ENCODE measurements at regions not wholly inside any gene's neighbourhood (a gene's known extent, or its start where the extent isn't known, plus 50 kb on each side); places are given as distances from the start of the nearest gene placed in this dataset.

DNA sequence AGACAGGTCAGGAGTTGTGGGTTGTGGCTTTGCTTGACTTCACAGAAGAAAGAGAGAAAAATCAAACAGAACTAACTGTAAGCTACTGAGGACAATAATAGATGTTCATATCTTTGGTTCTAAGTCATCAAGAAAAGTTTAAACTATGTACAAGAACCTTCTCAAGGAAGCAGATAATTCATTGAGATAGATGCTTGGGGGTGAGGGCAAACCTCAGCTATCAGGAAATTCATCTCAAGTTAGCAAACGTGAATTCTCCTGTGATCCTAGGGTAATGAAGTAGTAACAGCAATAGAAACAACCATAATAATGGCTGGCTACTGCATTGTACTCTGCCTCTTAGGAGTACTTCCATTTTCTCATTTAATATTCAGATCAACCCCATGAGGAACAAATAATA is 506.2 kb downstream of the PLPP3 start:
- DNase-seq (ENCODE audit: low spot score) = no peak

DNA sequence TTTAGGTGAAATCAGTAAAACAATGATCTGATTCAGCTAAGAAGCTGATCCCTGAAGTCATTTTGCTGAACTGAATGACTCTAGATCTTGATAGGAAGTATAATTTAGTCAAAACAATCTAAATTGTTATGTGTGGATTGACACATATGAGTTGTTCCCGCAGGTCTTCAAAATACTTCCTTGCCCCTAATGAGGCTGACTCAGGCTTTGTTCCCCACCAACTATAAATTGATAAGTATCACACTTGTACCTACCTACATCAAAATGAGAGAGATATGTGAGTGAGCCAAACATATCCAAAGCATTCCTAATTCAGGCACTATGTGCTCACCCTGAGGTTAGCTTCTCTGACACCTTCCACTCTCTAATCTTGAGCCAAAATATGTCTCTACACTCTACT is 507.1 kb downstream of the PLPP3 start:
- no peak for DNase-seq (ENCODE audit: low spot score)

DNA sequence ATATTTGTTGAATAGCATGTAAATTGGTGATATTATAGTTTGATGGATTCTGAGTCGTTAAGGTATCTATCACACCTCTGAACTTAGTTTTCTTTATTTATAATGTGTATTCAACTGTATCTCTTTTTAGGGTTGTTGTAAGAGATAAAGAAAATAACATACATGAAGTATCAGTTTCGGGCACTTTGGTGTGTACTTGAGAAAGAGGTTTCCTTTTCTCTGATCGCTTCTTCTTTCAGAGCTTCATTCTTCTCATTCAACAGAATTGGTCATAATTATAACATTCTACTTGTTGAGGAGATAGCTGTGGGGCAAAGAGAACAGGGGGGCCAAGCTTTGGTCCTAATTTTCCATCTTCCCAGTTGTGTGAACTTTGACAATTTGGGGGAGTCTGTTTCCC is 508.0 kb downstream of the PLPP3 start:
- no peak for DNase-seq (ENCODE audit: low spot score)

DNA sequence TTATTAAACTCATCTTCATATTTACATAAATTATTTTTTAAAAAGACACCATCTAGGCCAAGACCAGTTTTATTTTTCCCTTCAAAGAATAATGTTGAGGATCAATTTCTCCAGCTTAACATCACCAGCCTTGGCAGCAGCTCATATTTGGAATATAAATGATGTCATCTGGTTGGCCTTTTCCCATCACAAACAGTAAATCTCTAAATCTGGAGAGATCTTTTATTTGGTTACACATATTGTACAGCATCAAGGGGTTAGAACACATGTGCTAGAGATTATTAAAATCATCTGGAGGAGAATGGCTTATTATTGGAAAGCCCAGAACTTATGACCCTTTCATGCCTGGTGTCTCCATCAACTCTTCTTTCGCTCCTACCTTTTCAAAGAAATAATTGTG is 508.8 kb downstream of the PLPP3 start:
- DNase-seq (ENCODE audit: low spot score) = no peak

DNA sequence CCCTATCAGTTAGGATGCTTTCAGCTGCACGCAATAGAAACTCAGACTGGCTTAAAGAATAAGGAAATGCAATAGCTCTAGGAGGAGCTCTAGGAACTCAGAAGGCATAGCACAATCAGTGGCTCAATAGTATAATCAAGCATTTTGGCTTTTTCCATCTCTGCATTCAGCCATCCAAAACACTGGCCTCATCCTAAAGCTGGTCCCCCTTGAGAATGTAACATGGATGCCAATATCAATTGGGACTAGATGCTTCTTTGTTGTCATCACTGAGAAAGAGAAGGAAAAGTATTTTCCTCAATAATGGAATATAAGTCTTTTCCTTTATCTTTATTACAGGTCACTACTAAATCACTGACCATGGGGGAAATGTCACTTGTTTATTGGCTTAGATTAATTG is 509.5 kb downstream of the PLPP3 start:
- no peak for DNase-seq (ENCODE audit: low spot score)

DNA sequence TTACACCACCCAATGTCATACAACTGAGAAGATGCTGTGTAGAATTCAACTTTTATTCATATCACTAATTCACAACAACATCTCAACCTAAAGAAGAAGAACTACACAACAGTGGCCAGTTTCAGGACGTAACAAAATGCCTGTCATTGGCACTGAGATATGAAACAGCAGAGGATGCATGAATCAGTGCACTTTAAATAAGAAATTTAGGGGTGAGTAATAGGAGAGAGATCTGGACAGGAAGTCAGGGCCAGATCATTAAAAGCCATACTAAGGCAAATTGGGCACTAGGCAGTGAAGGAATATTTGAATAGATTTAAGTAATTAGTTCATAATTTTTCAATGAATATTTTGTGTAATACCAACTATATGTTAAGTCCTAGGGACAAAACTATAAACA is 510.5 kb downstream of the PLPP3 start:
- no peak for DNase-seq (ENCODE audit: low spot score)

DNA sequence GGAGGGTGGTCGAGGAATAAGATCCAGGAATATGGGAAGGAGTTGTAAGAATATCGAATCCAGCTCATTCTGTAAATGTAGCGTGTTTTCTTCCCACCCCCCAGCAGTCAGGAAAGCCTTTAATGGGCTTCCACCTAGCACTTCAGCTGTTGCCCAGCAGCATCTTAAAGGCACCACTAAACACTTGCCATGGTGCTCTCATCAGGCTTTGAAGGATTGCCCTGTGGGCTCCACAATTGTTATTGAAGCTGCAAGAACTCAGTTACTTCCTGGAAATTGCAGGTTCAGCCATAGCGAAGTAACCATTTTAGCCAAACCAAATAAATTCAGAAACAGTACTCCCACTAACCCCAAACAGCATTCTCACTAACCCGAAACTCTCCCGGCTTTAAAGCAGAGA is 511.2 kb downstream of the PLPP3 start:
- no peak for DNase-seq (ENCODE audit: low spot score)

DNA sequence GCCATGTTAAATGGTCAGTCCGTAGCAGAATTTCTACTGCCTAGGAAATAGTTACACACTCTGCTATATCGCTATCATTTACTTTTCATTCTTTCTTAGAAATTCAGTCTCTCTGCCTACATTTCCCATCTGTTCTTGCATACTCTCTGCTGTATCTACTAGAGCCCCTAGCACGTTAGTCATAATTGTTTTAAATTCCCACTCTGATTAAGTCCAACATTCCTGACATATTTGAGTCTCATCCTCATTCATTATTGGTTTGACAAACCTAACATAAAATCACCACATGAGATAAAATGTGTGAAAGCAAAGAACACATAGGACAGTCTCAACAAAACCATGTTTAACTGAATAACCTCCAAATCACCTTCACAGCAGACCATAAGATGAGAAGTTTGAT is 513.6 kb downstream of the PLPP3 start:
- DNase-seq (ENCODE audit: low spot score) = no peak

DNA sequence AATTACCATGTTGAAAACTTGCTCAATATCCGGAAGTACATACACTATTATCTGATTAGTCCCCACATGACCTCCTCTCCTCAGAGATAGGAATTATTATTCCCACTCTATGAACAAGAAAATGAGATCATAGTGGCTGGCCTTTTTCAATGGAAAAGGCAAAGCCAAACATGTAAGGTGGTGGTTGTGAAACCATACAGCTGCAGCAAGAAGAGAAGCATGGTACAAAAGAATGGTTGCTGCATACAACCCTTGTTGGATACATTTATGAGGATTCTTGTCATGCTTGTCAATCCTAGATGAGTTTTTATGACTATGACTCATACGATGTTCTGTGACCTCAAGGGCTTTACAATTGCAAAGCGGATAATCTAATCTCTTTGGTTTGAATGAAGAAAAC is 514.7 kb downstream of the PLPP3 start:
- DNase-seq (ENCODE audit: low spot score) = no peak

DNA sequence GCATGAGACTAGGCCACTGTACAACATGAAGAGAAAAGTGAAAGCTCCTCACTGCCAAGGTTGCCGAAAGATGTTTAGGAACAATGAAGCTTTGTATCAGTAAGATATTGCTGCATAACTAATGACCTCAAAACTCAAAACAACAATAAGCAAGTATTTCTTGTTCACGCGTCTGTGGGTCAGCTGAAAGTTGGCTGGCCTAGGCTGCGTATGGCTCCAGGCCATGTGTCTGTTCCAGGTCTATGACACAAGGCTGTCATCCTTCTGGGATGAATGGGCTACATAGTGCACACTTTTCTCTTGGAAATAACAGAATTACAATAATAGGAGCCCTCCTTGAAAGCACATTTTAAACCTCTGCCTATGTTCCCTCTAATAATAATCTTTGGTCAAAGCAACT is 515.9 kb downstream of the PLPP3 start:
- DNase-seq (ENCODE audit: low spot score) = no peak

DNA sequence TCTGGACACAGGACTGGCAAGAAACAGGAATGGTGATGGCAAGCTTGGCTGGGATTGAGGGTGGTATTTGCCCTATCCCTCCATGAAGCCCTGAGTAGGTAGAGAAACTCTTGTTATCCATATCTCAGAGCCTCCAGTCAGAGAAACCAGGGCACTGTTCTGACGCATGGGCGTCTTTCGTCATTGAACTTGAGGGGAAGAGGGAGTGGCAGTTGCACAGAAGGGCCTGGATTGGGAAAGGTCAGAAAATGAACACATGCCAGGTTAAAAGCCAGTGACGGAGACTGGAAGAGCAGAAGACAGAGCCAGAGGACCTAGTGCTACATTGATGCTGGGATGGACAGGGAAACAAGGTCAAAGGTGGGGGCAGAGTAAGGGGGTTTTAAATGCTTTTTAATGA is 516.7 kb downstream of the PLPP3 start:
- no peak for DNase-seq (ENCODE audit: low spot score)

DNA sequence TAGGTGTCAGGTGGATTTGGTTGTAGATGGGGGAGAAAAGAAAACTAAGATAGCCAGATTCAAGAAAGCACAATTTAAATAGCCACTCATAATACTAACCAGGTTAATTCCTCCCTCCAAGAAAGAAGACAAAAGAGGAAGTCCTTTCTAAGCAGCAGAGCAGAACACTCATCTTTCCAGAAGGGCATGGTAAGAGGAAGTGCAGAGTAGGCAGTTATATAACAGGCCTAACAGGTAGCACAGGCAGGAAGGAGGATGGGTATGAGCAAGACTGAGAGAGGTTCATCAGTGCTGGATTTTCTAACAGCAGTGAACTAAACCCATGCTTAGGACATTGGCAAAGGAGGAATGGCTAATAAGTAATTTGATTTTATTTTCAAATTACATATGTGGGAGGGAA is 517.5 kb downstream of the PLPP3 start:
- DNase-seq (ENCODE audit: low spot score) = no peak

DNA sequence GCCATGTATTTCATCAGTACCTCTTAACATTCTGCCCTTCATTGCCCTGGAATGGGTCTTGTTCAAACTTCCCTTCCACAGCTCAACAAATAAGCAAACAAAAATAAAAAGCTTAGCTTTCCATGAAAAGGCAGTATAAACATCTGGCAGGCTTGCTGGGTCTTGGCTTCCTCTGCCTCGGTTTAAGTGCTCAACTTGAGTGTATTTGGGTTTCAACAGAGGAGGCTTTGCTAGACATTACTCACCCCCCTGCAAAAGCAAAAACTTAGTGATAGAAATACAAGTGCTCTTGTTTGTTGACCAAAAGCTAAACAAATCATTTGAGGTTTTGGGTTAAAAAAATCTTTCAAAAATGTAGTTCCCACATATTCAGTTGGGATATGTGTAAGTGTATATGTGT is 518.5 kb downstream of the PLPP3 start:
- no peak for DNase-seq (ENCODE audit: low spot score)

DNA sequence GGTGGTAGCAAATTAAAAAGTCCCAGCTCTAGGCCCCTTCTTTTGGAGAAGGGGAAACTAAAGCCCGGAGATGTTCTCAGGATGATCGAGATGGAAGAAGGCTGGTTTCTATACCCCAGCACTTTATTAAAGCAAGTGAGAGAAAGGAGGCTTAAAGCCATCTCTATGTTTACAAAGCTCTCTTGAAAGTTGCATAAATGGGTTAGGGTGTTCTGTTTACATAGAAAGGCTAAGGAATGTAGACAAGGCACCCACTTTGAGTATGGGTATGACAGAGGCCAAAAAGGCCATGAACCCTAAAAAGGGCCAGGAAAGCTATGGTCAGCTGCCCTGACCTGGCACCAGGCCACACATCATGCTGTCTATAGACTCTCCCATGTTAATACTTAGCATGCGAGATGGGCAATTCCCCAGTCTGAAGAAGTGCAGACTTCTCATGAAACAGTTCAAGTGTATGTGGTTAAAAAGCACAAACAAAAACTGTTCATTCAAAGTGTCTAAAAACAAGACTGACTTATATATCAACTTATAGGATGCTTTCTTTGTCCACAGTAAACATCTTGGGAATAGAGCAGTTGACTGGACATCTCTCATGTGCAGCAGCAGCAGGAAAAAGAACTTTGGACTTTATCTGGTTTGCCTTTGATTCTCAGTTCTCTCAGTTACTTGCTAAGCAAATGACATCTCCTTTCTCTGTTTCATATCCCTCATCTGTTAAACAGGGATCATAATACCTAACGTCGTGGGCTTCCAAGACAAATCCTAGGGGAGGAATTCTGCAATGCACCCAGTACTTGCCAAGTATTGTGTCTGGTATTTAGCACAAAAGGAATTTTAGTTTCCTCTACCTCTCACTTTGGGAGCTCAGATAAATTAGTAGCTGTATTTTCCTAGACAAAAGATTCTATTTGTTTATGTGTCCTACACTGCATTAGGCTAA is 521.6 kb downstream of the PLPP3 start:
- DNase-seq (ENCODE audit: low spot score) = no peak

DNA sequence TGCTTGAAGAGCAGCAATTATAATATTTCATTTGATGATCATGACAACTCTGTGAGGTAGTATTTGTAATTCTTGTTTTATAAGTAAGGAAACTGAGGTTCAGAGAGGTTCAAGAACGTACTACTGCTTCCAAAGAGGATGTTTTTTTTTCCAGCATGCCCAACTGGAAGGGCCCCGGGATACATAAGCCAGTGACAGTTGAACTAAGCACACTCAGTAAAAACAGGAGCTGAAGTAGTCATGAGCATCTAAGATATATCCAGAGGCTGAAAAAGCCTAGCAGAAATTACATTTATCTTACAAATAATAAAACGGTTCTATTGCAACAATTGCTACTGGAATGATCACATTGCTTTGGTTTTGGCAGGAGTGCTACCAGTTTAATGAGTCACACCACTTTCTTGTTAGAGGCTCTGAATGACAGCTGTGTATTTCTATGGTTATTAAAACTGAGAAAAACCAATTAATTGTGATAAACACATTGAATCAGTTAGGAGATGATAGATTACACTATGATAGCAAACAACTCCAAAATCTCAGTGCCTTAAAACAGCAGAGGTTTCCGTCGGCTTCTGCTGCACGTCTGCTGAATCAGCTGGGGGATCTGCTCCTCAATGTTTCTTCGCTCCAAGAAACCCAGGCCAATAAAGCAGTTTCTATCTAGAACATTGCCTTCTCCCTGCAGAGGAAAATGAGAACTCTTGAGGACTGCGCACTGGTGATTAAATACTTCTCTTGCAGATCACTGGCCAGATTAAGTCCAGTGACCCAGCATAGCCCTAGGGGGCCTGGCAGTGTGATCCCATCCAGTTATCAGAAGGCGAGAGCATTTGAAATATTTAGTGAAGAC is 522.7 kb downstream of the PLPP3 start:
- DNase-seq (ENCODE audit: low spot score) = no peak

DNA sequence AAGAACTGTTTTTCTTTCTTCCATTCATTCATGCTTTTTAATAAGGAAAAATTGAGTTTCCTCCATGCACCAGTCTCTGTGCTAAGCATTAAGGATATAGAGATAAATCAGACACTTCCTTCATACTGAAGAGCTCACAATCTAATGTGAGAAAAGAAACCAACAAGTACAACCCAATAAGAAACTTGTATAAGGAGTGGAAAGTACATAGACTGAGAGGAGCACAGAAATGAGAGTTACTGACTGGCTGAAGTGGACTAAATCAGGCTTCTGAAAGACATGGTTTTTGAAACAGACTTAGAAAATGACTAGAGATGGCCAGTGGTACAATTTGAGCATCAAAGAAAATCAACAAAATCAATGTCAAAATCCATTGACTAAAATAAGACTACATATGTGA is 524.4 kb downstream of the PLPP3 start:
- DNase-seq (ENCODE audit: low spot score) = no peak

DNA sequence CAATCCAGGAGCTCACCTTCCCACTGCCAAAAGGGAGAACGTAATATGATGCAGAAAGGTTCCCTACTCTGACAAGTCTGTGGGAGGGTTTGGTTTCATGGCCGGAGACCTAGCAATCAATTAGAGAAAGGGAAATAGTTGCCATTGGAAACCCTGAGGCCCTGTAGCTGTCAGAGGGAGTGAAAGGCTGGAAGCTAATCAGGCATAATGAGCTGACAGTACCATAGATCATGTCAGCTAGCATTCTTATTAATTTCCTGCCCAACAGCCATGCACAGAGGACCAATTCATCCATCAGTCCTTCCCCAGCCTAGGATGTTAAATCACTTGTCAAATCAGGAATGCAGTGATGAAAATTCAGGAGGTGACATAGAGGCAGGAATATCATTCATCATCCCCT is 527.3 kb downstream of the PLPP3 start:
- DNase-seq (ENCODE audit: low spot score) = no peak

DNA sequence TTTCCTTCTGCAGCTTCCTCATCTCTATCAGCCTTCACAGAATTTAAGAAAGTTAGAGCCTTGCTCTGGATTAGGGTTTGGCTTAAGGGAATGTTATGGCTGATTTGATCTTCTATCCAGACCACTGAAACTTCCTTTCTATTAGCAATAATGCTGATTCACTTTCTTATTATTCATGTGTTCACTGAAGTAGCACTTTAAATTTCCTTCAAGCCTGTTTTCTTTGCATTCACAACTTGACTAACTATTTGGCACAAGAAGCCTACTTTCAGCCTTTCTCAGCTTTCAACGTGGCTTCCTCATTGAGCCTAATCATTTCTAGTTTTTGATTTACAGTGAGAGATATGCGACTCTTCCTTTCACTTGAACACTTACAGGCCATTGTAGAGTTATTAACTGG is 528.5 kb downstream of the PLPP3 start:
- DNase-seq (ENCODE audit: low spot score) = no peak

DNA sequence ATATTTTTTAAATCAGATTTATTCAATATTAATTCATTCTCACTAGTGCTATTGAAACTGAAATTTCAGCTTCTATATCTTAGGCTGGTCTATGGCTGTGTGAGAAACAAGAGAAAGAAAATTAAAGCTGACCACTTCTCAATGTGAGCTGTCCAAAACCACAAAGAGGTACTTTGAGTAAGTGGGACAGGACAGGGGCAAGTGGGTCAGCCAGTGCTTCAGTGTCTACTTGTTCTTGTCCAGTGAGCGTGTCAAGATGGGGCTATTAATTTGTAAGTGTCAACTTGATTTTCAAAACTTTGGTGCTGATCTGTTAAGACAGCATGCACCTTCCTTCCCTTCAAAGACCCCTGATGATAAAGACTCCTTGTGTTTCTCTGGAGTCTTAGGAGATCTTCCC is 533.9 kb downstream of the PLPP3 start:
- no peak for DNase-seq (ENCODE audit: low spot score)

DNA sequence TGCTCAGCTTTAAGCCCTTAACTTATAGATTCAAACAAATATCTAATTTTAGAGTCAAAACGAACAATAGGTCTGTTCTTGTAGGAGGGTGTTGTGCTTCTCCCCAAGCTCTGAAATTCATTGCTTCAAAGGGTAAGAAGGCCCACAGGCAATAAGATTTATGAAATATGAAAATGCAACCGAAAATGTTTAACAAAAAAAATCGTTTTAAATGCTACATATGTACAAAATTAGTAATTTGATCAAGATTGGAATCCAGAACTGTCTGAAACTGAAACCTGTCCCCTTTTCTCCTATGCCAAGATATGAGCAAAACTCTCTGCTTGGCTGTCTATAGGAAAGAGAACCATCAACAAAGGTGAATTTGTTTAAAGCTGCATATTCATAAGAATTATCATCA is 534.3 kb downstream of the PLPP3 start:
- DNase-seq (ENCODE audit: low spot score) = no peak

DNA sequence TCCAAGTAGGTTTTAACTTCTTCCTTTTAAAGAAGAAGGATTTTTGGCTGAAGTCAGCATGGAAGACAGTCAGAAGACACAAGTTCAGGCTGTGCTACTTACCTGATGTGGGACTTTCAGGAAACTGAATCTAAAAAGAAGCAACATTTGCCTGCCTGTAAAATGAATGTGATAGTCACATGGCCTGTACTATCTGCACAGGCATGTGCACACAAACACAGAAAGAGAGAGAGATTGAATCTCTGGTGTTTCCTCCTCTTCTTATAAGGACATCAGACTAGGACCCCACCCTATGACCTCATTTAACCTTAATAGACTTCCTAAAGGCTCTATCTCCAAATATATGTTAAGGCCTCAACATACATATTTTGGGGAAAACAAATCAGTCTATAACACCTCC is 542.9 kb downstream of the PLPP3 start:
- DNase-seq (ENCODE audit: low spot score) = no peak

DNA sequence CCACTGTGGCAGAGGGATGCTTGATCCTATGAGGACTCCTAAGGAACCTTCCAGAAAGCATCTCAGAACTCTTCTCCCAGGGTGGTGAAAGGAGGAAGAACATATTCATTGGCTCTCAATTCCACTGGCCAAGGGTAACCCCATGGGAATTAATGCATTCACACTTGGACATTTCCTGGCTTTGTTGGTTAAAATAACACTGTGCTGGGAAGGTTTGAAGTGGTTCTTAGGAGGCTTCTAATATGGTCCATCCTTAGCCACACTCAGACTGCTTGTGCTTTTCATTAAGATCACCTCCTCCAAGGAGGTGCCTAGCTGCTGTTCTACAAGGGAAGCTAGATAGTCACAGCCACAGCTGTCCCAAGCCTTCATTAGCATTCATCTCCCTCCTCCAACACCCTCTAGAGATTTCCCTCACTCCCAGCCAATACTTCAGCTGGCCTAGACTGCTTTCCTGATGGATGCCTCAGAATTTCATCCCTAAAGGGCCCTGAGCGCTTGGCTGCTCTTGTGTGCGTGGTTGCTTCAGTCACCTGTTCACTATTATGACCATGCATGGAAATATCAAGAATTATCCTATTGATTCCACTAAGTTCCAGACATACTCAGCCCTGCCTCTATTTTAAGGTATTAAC is 544.4 kb downstream of the PLPP3 start:
- DNase-seq (ENCODE audit: low spot score) = no peak

DNA sequence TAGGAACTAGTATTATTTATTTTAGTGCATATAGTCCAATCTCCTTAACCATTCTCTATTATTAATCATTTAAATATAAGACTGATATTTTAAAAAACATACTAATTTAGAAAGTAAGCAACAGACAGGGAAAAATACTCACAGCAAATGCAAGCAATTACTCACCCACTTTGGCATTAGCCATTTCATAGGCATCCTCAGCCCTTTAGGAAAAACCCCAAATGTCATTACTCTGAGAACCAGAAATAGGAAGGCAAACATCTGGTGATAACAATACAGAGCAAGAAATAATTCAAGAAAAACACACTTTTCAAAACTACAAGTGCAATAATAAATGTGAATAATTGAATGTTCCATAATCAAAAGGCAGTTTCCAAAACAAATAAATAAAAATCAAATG is 545.1 kb downstream of the PLPP3 start:
- no peak for DNase-seq (ENCODE audit: low spot score)

Measured in CD4-positive, alpha-beta T cell treated with Interleukin-6 at 100 ng/mL for 8 hours (primary cell).